NCI-H460 (cell line): ENCODE measurements at regions not wholly inside any gene's neighbourhood (a gene's known extent, or its start where the extent isn't known, plus 50 kb on each side); places are given as distances from the start of the nearest gene placed in this dataset.

ENCODE experiments used
- DNase-seq: peaks from one replicate; pipeline ENCODE4 v3.0.0-alpha.2; 2016; ENCODE audit warnings: low read depth; ENCODE audit errors: extremely low read depth

- no peak for DNase-seq
These were observed 1033.2 kb downstream of the TBC1D22A start for GRCh38 chr22:47795477-47796127.

DNA sequence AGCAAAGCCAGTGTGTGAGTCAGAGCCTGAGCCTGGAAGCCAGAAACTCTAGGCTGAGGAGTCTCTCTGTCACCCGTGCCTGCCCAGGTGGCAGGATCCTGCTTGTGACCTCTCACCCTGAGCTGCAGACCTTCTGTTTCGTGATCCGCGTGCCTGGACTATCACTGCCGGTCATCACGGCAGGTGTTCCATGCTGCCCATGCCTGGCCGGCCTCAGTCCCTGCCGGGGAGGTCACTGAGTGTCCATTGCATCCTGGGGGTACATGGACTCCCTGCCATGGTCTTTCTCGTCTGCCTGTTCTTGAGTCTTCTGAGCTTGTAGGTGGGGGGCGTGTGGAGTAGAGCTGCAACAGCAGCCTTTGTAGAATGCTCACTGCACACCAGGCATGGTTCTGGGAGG, 1032.4 kb downstream of the TBC1D22A start:
- DNase-seq, result no peak

- DNase-seq, result no peak
These were observed 1031.1 kb downstream of the TBC1D22A start for GRCh38 chr22:47793304-47794101.

- no peak for DNase-seq
These were observed 1026.7 kb downstream of the TBC1D22A start for GRCh38 chr22:47789171-47789570.

DNA sequence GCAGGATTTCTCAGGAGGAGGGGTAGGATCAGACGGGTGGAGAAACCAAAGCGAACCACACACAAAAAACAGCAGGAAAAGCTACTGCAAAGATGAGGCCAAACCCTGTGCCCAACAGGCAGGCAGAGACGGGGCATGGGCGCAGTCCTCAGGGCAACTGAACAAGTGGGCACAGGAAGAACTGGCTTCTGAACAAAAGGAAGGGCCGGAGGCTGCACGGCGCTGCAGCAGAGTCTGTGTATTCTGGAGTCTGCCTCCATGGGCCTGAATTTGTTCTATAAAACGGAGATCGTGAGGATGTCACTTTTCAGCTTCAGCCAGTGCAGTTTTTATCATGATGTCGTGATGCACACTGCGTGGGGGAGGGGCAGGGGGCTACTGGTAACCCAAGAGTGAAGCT, 1026.0 kb downstream of the TBC1D22A start:
- no peak for DNase-seq

DNA sequence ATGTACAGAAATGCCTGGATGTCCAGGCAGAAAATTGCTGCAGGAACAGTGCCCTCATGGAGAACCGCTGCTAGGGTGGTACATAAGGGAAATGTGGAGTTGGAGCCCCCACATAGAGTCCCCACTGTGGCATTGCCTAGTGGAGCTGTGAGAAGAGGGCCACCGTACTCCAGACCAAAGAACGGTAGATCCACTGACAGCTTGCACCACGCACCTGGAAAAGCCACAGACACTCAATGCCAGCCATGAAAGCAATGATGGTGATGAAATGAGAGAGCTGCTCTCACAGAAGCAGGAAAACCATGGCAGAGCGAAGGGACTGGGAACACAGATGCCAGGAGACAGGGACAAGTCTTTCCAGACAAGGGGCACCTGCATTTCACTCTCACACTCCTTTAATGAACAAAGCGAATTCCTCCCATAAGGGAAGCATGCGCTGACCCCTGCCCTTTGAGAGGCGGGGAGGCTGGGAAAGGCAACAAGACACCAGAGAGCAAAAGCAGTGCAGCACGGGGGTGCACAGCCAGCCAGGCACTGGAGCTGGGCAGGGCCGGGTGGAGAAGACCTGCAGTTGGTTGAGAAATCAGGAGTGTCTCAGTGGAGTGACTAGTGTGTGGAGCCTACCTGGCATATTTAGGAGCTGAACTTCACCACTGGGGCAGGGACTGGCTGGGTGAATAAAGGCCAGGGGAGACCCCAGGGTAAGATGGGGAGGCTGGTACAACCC, 1025.2 kb downstream of the TBC1D22A start:
- DNase-seq, result no peak

- no peak for DNase-seq
These were observed 1024.3 kb downstream of the TBC1D22A start for GRCh38 chr22:47786650-47787290.

- DNase-seq, result no peak
These were observed 1022.5 kb downstream of the TBC1D22A start for GRCh38 chr22:47784991-47785390.

- DNase-seq, result no peak
These were observed 1022.0 kb downstream of the TBC1D22A start for GRCh38 chr22:47784367-47784983.

GRCh38 chr22:47783433-47784366, 1021.2 kb downstream of the TBC1D22A start:
- DNase-seq, result no peak

GRCh38 chr22:47782328-47783075, 1020.1 kb downstream of the TBC1D22A start:
- DNase-seq, result no peak

DNA sequence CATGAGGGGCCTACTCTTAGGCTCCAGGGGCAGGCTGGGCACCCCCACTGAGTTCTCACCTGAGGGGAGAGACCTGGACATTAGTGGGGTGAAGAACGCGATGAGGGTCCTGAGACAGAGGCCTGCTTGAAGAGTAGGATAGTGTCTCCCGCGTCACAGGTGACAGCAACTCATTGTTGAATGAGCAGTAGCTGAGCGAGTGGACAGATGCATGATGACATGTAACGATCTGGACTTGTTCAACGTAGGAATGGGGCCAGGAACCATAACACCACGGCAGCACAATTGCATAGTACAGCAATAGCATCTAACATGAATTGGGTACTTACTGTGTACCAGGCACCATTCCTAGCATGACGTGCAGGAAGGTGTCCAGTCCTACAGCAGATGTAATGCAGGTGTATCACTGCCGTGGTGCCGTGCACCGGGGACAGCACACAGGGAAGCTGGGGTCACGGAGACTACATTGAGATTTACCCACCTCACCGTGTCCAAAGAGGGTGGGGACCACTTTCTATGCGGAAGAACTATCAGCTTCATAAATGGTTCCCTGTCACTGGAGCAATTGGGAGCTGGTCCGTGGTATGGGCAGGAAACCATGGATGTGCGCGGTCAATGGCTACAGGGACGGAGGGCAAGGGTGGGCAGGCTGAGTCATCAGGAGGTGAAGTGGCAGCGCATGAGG, 1019.1 kb downstream of the TBC1D22A start:
- no peak for DNase-seq

DNA sequence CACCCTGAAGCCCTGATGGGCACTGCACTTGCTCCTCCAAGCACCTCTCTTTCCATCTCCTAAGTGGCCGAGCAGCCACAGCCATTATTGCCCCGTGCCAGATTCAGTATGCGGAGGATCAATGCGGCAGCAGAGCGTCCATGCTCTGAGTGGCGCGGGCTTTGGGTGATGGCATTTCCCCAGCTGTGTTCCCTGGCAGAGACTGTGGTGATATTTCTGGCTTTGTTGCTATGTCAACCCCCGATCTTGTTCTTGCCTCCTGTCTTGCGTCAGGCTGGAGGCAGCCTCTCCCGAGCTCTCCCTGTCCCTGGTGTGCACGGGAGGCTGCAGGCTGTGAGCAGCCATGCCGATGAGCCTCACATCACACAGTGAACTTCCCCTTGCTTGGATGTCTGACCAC, 1018.6 kb downstream of the TBC1D22A start:
- DNase-seq, result no peak

- DNase-seq, result no peak
These were observed 1017.9 kb downstream of the TBC1D22A start for GRCh38 chr22:47780281-47780875.

DNA sequence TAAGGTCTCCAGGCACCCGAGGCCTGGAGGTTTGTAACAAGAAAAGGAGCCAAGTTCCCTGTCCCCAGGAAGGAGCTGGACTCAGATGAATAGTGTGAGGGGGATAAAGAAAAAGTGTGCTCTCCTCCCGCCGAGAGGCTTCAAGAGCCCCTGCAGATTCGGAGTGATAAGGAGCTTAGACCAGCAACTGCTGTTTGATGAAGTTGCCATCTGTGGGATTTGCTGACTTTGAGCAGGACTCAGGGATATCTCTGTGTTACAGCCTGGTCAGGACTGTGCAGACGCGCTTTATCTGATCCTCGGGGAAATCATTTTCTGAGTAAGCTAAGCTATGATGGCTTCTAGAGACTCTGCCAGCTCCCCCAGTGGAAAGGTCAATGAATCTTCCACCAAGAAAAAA, 1017.0 kb downstream of the TBC1D22A start:
- DNase-seq, result no peak

GRCh38 chr22:47778160-47778658, 1015.8 kb downstream of the TBC1D22A start:
- DNase-seq, result no peak

GRCh38 chr22:47777426-47777825, 1015.0 kb downstream of the TBC1D22A start:
- no peak for DNase-seq

DNA sequence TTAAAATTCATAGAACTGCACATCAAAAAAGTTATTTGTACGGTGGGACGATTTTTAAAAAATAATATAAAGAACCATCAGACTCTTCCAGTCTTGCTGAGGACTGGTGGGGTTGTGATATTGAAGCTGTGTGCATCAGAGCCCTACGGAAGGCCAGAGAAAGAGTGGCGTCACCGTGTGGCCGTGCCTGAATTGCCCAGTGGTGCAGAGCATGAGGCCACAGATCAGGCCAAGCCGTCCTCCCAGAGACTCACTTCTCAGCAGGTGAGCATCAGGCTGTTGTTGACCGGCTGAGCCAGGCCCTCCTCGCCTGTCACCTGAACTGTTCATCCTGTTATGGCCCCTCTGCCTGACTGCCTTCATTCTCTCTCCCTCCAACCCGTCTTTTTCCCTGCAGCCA, 1013.9 kb downstream of the TBC1D22A start:
- DNase-seq, result no peak
